ENCODE measurements at regions not wholly inside any gene's neighbourhood (a gene's known extent, or its start where the extent isn't known, plus 50 kb on each side); places are given as distances from the start of the nearest gene placed in this dataset.

DNA sequence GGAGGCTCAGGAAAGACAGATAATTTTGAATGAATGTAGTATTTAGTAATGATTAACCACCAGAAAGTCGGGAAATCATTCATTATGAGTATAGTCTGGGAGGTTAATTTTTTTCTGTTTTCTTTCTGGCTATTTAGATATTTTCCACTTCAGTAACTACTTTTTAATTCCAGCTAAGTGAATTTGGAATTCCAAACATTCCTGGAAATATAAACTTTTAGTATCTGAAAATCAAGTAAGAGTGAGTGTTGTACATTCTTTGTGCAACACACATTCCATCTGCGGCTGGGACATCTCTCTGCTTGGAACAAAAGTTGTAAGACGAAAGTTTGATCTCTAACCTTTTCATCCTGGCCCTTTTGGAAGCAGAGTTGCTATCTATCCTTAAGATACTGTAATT lies 275.7 kb upstream of the SPRED2 start:
- no peak for TF ChIP-seq YY1 (IDR thresholded peaks at IDR 0.05; ENCODE audit: low read depth)
- no peak for TF ChIP-seq GABPA (IDR thresholded peaks at IDR 0.05; ENCODE audit: low read depth)
- no peak for TF ChIP-seq NFIC (IDR thresholded peaks at IDR 0.05; ENCODE audit: borderline replicate concordance)
- TF ChIP-seq, protein P1, sequence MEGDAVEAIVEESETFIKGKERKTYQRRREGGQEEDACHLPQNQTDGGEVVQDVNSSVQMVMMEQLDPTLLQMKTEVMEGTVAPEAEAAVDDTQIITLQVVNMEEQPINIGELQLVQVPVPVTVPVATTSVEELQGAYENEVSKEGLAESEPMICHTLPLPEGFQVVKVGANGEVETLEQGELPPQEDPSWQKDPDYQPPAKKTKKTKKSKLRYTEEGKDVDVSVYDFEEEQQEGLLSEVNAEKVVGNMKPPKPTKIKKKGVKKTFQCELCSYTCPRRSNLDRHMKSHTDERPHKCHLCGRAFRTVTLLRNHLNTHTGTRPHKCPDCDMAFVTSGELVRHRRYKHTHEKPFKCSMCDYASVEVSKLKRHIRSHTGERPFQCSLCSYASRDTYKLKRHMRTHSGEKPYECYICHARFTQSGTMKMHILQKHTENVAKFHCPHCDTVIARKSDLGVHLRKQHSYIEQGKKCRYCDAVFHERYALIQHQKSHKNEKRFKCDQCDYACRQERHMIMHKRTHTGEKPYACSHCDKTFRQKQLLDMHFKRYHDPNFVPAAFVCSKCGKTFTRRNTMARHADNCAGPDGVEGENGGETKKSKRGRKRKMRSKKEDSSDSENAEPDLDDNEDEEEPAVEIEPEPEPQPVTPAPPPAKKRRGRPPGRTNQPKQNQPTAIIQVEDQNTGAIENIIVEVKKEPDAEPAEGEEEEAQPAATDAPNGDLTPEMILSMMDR (IDR thresholded peaks at IDR 0.05), result no peak
- no peak for TF ChIP-seq TEAD4 (IDR thresholded peaks at IDR 0.05; ENCODE audit: borderline replicate concordance, insufficient read depth)
- TF ChIP-seq, protein P2, sequence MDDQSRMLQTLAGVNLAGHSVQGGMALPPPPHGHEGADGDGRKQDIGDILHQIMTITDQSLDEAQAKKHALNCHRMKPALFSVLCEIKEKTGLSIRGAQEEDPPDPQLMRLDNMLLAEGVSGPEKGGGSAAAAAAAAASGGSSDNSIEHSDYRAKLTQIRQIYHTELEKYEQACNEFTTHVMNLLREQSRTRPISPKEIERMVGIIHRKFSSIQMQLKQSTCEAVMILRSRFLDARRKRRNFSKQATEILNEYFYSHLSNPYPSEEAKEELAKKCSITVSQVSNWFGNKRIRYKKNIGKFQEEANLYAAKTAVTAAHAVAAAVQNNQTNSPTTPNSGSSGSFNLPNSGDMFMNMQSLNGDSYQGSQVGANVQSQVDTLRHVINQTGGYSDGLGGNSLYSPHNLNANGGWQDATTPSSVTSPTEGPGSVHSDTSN (IDR thresholded peaks at IDR 0.05), result no peak
- TF ChIP-seq SMC3 (IDR thresholded peaks at IDR 0.05; ENCODE audit: low read depth, low read length), result no peak
